ENCODE measurements at regions not wholly inside any gene's neighbourhood (a gene's known extent, or its start where the extent isn't known, plus 50 kb on each side); places are given as distances from the start of the nearest gene placed in this dataset.
"Not testable (repeated sequence)": the region's sequence is repeated elsewhere in the genome, so short reads cannot be mapped to it uniquely, and the experiment has no call there.

DNA sequence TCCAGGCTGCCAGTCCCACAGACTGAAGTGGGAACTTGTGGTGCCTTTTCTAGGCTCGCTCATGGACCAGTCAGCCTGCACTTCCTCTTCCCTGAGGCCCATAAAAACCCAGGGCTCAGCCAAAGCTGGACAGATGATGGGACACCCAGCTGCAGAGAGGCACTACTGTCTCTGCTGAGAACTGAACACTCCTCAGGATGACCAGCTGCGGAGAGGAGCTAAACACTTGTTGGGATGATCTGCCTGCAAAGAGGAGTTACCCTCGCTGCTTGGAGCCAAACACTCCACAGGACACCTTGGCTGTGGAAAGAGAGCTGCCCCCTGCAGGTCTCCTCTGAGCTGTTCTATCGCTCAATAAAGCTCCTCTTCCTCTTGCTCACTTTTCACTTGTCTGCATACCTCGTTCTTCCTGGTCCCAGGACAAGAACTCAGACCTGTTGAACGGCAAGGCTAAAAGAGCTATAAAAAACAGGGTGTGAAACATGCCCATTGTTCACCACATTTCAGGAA, 465.5 kb downstream of the GUCY1A2 start:
- Histone ChIP-seq H2AFZ (ENCODE audit: insufficient read depth, low read depth, low read length, poor library complexity, severe bottlenecking) (no peak overlapping the region), H3K27ac (ENCODE audit: low read depth in 1 of 2, low read length in 2 of 2) (no peak overlapping the region), H3K36me3 (replicated peaks in 1 of 2; ENCODE audit: control insufficient read depth in 1 of 2, insufficient read depth in 2 of 2, low read length in 2 of 2) (no peaks in the 10 kb centered on the region), H3K4me1 (ENCODE audit: control insufficient read depth in 1 of 2, insufficient read depth in 2 of 2, low read length in 2 of 2) (no peaks in the 10 kb centered on the region), H4K20me1 (ENCODE audit: insufficient read depth, low read length) (no peaks in the 10 kb centered on the region), H3K4me2 (replicated peaks; ENCODE audit: extremely low read depth, low read length, poor library complexity, severe bottlenecking) (no peak overlapping the region), H3K79me2 (ENCODE audit: insufficient read depth, low read length) (no peaks in the 10 kb centered on the region), H3K9ac (ENCODE audit: insufficient read depth, low read length, poor library complexity, severe bottlenecking) (no peak overlapping the region), H3K27me3 (ENCODE audit: control insufficient read depth in 2 of 2, insufficient read depth in 2 of 2, low read length in 2 of 2) (no peaks in the 10 kb centered on the region), H3K9me3 (replicated peaks in 1 of 2; ENCODE audit: control insufficient read depth in 1 of 2, insufficient read depth in 1 of 2, low read length in 2 of 2) (peaks cover 35 to 39% of the 10 kb centered on the region in 2 donors), H3K4me3 (replicated peaks in 1 of 3; ENCODE audit: low read depth in 2 of 3, low read length in 3 of 3) (no peak overlapping the region)
- Mint-ChIP-seq H3K36me3 (no peaks in the 10 kb centered on the region), H3K27ac (no peak overlapping the region), H3K27me3 (ENCODE audit: low read depth in 3 of 3) (peaks cover 0 to 1% (median 0%) of the 10 kb centered on the region in 3 donors), H3K9me3 (peaks cover 4 to 27% (median 16%) of the 10 kb centered on the region in 7 donors), H3K4me3 (no peak overlapping the region), H3K4me1 (no peaks in the 10 kb centered on the region)
- no peak for DNase-seq
- WGBS (ENCODE audit: insufficient coverage) = 82% methylated on average over 4 of the region's 6 CpGs
- TF ChIP-seq, protein P1, sequence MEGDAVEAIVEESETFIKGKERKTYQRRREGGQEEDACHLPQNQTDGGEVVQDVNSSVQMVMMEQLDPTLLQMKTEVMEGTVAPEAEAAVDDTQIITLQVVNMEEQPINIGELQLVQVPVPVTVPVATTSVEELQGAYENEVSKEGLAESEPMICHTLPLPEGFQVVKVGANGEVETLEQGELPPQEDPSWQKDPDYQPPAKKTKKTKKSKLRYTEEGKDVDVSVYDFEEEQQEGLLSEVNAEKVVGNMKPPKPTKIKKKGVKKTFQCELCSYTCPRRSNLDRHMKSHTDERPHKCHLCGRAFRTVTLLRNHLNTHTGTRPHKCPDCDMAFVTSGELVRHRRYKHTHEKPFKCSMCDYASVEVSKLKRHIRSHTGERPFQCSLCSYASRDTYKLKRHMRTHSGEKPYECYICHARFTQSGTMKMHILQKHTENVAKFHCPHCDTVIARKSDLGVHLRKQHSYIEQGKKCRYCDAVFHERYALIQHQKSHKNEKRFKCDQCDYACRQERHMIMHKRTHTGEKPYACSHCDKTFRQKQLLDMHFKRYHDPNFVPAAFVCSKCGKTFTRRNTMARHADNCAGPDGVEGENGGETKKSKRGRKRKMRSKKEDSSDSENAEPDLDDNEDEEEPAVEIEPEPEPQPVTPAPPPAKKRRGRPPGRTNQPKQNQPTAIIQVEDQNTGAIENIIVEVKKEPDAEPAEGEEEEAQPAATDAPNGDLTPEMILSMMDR (IDR thresholded peaks at IDR 0.05) = no peak
- intact Hi-C loops (cut with micrococcal nuclease) = no loop called here

DNA sequence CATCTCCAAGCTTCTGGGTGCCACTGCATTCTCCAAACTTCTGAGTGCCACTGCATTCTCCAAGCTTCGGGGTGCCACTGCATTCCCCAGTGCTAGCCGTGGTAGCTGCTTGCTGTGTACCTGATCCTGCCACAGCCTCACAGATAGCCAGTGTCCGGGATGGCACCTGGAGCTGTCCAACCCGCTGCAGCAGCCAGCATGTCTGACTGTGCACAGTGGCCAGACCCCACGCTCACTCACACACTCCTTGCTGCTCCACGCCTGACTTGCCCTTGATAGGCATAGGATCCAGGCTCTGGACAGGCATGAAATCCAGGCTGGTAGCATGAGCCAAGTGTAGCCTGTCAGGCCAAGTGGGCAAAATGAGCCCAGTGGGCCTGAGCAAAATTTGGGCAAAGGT, 465.0 kb downstream of the GUCY1A2 start:
- Mint-ChIP-seq H3K9me3 (peaks cover 4 to 27% (median 16%) of the 10 kb centered on the region in 7 donors), H3K36me3 (no peaks in the 10 kb centered on the region), H3K27ac (no peak overlapping the region), H3K27me3 (ENCODE audit: low read depth in 3 of 3) (peaks cover 0 to 1% (median 0%) of the 10 kb centered on the region in 3 donors), H3K4me1 (no peaks in the 10 kb centered on the region), H3K4me3 (no peak overlapping the region)
- Histone ChIP-seq H2AFZ (ENCODE audit: insufficient read depth, low read depth, low read length, poor library complexity, severe bottlenecking) (no peak overlapping the region), H3K4me2 (replicated peaks; ENCODE audit: extremely low read depth, low read length, poor library complexity, severe bottlenecking) (no peak overlapping the region), H3K4me3 (replicated peaks in 1 of 3; ENCODE audit: low read depth in 2 of 3, low read length in 3 of 3) (no peak overlapping the region), H4K20me1 (ENCODE audit: insufficient read depth, low read length) (no peaks in the 10 kb centered on the region), H3K79me2 (ENCODE audit: insufficient read depth, low read length) (no peaks in the 10 kb centered on the region), H3K27ac (ENCODE audit: low read depth in 1 of 2, low read length in 2 of 2) (no peak overlapping the region), H3K9ac (ENCODE audit: insufficient read depth, low read length, poor library complexity, severe bottlenecking) (no peak overlapping the region), H3K4me1 (ENCODE audit: control insufficient read depth in 1 of 2, insufficient read depth in 2 of 2, low read length in 2 of 2) (no peaks in the 10 kb centered on the region), H3K9me3 (replicated peaks in 1 of 2; ENCODE audit: control insufficient read depth in 1 of 2, insufficient read depth in 1 of 2, low read length in 2 of 2) (peaks cover 35 to 39% of the 10 kb centered on the region in 2 donors), H3K36me3 (replicated peaks in 1 of 2; ENCODE audit: control insufficient read depth in 1 of 2, insufficient read depth in 2 of 2, low read length in 2 of 2) (no peaks in the 10 kb centered on the region), H3K27me3 (ENCODE audit: control insufficient read depth in 2 of 2, insufficient read depth in 2 of 2, low read length in 2 of 2) (no peaks in the 10 kb centered on the region)
- intact Hi-C loops (cut with micrococcal nuclease) = no loop called here
- 95% methylated on average over 5 of the region's 6 CpGs for WGBS (ENCODE audit: insufficient coverage)
- DNase-seq = peak in 1 of 3 donors; percentile 3
- TF ChIP-seq, protein P1 (IDR thresholded peaks at IDR 0.05) = no peak

DNA sequence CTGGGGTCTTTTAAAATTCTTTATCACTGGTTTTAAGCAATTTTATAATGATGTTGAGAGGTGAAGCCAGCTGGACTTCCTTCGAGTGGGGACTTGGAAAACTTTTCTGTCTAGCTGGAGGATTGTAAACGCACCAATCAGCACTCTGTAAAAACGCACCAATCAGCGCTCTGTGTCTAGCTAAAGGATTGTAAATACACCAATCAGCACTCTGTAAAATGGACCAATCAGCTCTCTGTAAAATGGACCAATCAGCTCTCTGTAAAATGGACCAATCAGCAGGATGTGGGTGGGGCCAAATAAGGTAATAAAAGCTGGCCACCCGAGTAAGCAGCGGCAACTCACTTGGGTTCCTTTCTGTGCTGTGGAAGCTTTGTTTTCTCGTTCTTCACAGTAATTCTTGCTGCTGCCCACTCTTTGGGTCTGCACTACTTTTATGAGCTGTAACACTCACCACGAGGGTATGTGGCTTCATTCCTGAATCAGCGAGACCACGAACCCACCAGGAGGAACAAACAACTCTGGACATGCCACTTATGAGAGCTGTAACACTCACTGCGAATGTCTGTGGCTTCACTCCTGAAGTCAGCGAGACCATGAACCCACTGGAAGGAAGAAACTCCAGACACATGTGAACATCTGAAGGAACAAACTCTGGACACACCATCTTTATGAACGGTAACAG, 462.6 kb downstream of the GUCY1A2 start:
- not testable (repeated sequence) for H3K36me3 ChIP-seq (replicated peaks in 1 of 2; ENCODE audit: control insufficient read depth in 1 of 2, insufficient read depth in 2 of 2, low read length in 2 of 2); H3K4me1 Mint-ChIP-seq
- WGBS (ENCODE audit: insufficient coverage) = 94% methylated on average over 8 of the region's 13 CpGs

More for the DNA sequence above, 462.6 kb downstream of the GUCY1A2 start:
- DNase-seq; intact Hi-C loops (cut with micrococcal nuclease); H3K9ac ChIP-seq (ENCODE audit: insufficient read depth, low read length, poor library complexity, severe bottlenecking); H3K79me2 ChIP-seq (ENCODE audit: insufficient read depth, low read length); H4K20me1 ChIP-seq (ENCODE audit: insufficient read depth, low read length); H3K4me3 ChIP-seq (replicated peaks in 1 of 3; ENCODE audit: low read depth in 2 of 3, low read length in 3 of 3); H3K4me1 ChIP-seq (ENCODE audit: control insufficient read depth in 1 of 2, insufficient read depth in 2 of 2, low read length in 2 of 2); H3K27me3 ChIP-seq (ENCODE audit: control insufficient read depth in 2 of 2, insufficient read depth in 2 of 2, low read length in 2 of 2); H2AFZ ChIP-seq (ENCODE audit: insufficient read depth, low read depth, low read length, poor library complexity, severe bottlenecking); H3K27ac Mint-ChIP-seq; H3K36me3 Mint-ChIP-seq; H3K27me3 Mint-ChIP-seq (ENCODE audit: low read depth in 3 of 3); H3K27ac ChIP-seq (ENCODE audit: low read depth in 1 of 2, low read length in 2 of 2); H3K4me3 Mint-ChIP-seq; H3K4me2 ChIP-seq (replicated peaks; ENCODE audit: extremely low read depth, low read length, poor library complexity, severe bottlenecking): not testable (repeated sequence)
- peaks cover 4 to 27% (median 17%) of the 10 kb centered on the region in 7 donors for H3K9me3 Mint-ChIP-seq
- peaks cover 39 to 55% of the 10 kb centered on the region in 2 donors for H3K9me3 ChIP-seq (replicated peaks in 1 of 2; ENCODE audit: control insufficient read depth in 1 of 2, insufficient read depth in 1 of 2, low read length in 2 of 2)
